Kidney (tissue), 13 donors: ENCODE measurements at regions not wholly inside any gene's neighbourhood (a gene's known extent, or its start where the extent isn't known, plus 50 kb on each side); places are given as distances from the start of the nearest gene placed in this dataset.

Source experiments
- DNase-seq, 5 donors: peaks; one replicate each; pipeline ENCODE4 v3.0.0-alpha.2; 2013 to 2020
- FAIRE-seq: peaks from 2 replicates; lab custom pipeline; 2012; peaks lifted over from hg19 to GRCh38; lab: Jason Lieb, UNC
- H3K27ac ChIP-seq, 2 donors: one replicate each; pipeline ENCODE4 v1.7.0; 2013; ENCODE audit warnings: low read depth in 2 of 2, low read length in 2 of 2, inconsistent platforms in 1 of 2
- H3K27me3 ChIP-seq: one replicate; pipeline ENCODE4 v1.7.1; 2013; ENCODE audit warnings: low read length, inconsistent platforms; ENCODE audit not compliant: control insufficient read depth, insufficient read depth
- H3K36me3 ChIP-seq, 3 donors: one replicate each; pipeline versions ENCODE4 v1.7.0 to v1.7.1; 2013; ENCODE audit warnings: low read length in 3 of 3, control low read depth in 1 of 3, inconsistent platforms in 1 of 3; ENCODE audit not compliant: insufficient read depth in 3 of 3, control insufficient read depth in 2 of 3
- H3K4me1 ChIP-seq, 3 donors: one replicate each; pipeline versions ENCODE4 v1.7.0 to v1.7.1; 2013; ENCODE audit warnings: low read length in 3 of 3, inconsistent platforms in 1 of 3, low read depth in 1 of 3; ENCODE audit not compliant: control insufficient read depth in 2 of 3, insufficient read depth in 2 of 3
- H3K4me3 ChIP-seq, 3 donors: one replicate each; pipeline versions ENCODE4 v1.7.0 to v1.8.1; 2013; ENCODE audit warnings: low read length in 3 of 3, control low read depth in 1 of 3, inconsistent platforms in 1 of 3
- H3K9ac ChIP-seq, 3 donors: one replicate each; pipeline versions ENCODE4 v1.7.0 to v1.7.1; 2013; ENCODE audit warnings: low read length in 3 of 3, control low read depth in 1 of 3, inconsistent platforms in 1 of 3
- H3K9me3 ChIP-seq, 3 donors: one replicate each; pipeline versions ENCODE4 v1.7.0 to v1.7.1; 2013; ENCODE audit warnings: low read length in 3 of 3, control low read depth in 1 of 3, inconsistent platforms in 1 of 3; ENCODE audit not compliant: control insufficient read depth in 2 of 3, insufficient read depth in 1 of 3
- intact Hi-C: fragments of 100-400 bp; cut with DNase I; formaldehyde crosslinking; loops from one replicate; pipeline ENCODE4 v1.11.1; 2022
- TF ChIP-seq, protein P1 (sequence below): IDR thresholded peaks from 3 replicates; pipeline ENCODE4 v1.5.1; 2012; ENCODE audit warnings: mild to moderate bottlenecking, moderate library complexity, borderline replicate concordance; ENCODE audit not compliant: insufficient read depth; ENCODE audit errors: extremely low read depth
- donor health status: control.
- donor health status: control.
- donor health status: control.
- donor health status: control.
- donor health status: control.
- donor health status: DM: yes; HTN: yes; CAD: no.
- donor health status: Normal renal cell carcinoma (clear cell type).

DNA sequence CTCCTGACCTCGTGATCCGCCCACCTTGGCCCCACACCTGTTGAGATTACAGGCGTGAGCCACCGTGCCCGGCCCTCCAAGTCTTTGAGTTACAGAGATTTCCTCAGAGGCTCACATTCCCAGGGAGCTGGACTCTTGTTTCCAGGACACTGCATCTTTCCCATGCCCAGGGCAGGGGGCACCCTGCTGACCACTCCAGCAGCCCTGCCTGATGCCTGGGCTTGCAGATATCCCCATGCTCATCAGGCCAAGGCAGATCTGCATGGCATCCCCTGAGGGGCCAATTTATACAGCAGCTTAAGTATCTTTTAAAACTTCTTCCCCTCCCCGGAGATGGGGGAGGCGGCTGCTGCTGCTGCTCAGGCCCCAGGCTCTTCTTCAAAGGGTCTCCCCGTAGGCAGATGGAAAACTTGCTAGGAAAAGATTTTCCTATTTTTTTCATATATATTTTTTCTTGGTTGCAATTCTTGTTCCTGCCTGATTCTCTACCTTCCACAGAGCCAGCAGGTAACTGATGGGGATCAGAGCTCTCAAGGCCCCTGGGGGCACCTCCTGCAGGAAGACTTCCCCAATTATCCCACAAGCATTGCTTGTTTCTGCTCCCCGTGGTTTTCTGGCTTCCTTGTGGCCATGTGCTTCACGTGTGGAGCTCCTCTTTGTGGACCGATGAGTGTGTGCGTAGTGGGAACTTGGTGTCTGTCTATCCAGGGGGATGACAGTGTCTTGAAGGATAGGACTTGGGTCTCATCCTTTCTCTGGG, 102.2 kb upstream of the SDK2 start:
- no peak overlapping the region for H3K4me3 ChIP-seq
- FAIRE-seq (no peak), DNase-seq (no peak)
- TF ChIP-seq, protein P1, sequence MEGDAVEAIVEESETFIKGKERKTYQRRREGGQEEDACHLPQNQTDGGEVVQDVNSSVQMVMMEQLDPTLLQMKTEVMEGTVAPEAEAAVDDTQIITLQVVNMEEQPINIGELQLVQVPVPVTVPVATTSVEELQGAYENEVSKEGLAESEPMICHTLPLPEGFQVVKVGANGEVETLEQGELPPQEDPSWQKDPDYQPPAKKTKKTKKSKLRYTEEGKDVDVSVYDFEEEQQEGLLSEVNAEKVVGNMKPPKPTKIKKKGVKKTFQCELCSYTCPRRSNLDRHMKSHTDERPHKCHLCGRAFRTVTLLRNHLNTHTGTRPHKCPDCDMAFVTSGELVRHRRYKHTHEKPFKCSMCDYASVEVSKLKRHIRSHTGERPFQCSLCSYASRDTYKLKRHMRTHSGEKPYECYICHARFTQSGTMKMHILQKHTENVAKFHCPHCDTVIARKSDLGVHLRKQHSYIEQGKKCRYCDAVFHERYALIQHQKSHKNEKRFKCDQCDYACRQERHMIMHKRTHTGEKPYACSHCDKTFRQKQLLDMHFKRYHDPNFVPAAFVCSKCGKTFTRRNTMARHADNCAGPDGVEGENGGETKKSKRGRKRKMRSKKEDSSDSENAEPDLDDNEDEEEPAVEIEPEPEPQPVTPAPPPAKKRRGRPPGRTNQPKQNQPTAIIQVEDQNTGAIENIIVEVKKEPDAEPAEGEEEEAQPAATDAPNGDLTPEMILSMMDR, result no peak
- no peaks in the 10 kb centered on the region for H3K36me3 ChIP-seq
- no peak overlapping the region for H3K27ac ChIP-seq
- intact Hi-C loops, result no loop called here
- no peak overlapping the region for H3K9ac ChIP-seq
- no peaks in the 10 kb centered on the region for H3K4me1 ChIP-seq
- H3K27me3 ChIP-seq, result no peaks in the 10 kb centered on the region
- no peaks in the 10 kb centered on the region for H3K9me3 ChIP-seq

DNA sequence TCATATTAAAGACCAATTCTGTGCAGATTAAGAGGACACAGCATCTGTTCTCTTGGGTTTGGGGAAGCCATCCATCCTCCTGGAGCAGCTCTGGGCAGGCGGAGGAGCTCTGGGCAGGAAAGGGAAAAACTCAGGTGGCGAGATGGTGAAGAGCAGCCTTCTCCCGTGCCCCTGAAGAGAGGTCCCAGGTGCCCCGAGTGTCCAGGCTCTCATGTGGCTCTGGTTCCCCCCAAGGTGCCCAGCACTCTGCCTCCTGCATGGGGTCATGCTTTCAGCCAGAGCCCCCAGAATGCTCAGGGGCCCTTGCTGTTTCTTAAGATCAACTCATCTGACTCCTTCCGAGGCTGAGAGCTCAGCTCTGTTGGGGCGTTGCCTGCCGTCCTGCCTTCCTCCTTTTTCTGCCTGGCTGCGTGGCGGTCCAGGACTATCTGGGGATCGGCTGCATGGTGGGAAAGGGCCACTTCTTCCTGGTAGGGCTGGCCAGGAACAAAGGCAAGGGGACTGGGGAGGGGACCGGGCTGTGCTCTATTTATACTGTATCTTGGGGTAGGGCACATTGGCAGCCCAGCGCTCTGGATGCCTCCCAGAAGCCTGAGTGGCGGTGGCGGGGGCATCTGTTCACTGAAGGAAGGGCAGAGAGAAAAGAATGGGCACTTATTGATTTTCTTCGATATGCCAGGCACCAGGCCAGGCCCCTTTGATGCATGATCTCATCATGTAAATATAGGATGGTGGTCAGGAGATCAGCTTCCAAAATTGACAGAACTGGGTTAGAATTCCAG, 103.2 kb upstream of the SDK2 start:
- H3K27ac ChIP-seq, result no peak overlapping the region
- H3K4me3 ChIP-seq, result no peak overlapping the region
- FAIRE-seq, result no peak
- H3K36me3 ChIP-seq, result no peaks in the 10 kb centered on the region
- DNase-seq, result no peak
- intact Hi-C loops, result no loop called here
- TF ChIP-seq, protein P1, result no peak
- no peaks in the 10 kb centered on the region for H3K27me3 ChIP-seq
- no peaks in the 10 kb centered on the region for H3K4me1 ChIP-seq
- H3K9ac ChIP-seq, result no peak overlapping the region
- H3K9me3 ChIP-seq, result no peaks in the 10 kb centered on the region

DNA sequence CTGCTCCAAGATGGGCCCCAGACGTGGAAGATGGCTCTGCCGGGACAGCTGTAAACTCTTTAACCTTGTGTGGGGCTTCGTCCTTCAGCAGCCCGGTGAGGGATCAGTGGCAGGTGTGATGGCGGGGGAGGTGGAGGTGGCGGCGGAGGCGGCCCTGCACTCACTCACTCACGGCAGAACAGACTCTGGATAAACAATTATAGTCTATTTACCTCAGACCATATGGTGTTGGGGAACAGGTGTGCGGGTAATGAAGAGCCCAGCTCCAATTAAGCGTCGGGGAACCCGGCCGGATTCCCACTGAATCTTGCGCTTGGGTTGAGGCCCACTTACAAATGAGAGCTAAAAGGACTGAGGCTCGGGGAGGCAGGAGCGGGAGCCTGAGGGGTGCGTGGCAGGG, 104.3 kb upstream of the SDK2 start:
- Histone ChIP-seq H3K27ac (no peak overlapping the region), H3K4me1 (no peaks in the 10 kb centered on the region), H3K9ac (no peak overlapping the region), H3K36me3 (no peaks in the 10 kb centered on the region), H3K4me3 (no peak overlapping the region), H3K27me3 (no peaks in the 10 kb centered on the region), H3K9me3 (no peaks in the 10 kb centered on the region)
- peak in 4 of 5 donors; percentile 51 to 72 (median 66) for DNase-seq
- TF ChIP-seq, protein P1, result no peak
- no peak for FAIRE-seq
- intact Hi-C loops, result no loop called here
